ENCODE measurements at regions not wholly inside any gene's neighbourhood (a gene's known extent, or its start where the extent isn't known, plus 50 kb on each side); places are given as distances from the start of the nearest gene placed in this dataset.

DNA sequence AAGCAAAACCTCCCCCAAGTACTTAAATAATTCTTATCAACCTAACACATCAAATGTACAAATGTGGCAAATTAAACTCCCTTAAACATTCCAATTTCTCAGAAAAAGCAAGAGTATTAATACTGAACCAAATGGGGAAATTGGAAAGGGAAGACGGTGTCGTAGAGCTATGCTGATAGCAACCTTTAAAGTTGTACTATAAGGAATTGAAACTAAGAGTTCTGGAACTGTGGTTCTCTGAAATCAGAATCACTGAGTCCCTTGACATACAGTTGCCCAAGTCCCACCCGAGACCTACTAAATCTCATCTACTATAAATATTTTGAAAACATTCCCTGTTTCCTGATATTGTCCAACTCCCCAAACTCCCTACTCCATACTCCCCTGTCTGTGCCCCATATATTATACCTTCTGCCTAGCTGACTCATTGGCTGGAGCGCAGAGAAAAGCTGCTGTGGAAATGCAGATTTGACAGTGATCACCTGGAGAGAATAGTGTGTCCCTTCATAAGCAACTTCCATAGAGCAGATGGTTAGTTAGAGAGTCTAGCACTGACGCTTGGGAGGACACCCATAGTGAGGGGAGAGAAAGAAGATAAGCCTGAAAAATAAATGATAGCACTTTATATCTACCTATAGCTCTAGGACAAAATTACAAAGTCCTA lies 51.4 kb upstream of the ITM2B start:
- no peak overlapping the region for H3K4me3 ChIP-seq (ENCODE audit: control insufficient read depth, low read depth, low read length)
- TF ChIP-seq, protein P1, sequence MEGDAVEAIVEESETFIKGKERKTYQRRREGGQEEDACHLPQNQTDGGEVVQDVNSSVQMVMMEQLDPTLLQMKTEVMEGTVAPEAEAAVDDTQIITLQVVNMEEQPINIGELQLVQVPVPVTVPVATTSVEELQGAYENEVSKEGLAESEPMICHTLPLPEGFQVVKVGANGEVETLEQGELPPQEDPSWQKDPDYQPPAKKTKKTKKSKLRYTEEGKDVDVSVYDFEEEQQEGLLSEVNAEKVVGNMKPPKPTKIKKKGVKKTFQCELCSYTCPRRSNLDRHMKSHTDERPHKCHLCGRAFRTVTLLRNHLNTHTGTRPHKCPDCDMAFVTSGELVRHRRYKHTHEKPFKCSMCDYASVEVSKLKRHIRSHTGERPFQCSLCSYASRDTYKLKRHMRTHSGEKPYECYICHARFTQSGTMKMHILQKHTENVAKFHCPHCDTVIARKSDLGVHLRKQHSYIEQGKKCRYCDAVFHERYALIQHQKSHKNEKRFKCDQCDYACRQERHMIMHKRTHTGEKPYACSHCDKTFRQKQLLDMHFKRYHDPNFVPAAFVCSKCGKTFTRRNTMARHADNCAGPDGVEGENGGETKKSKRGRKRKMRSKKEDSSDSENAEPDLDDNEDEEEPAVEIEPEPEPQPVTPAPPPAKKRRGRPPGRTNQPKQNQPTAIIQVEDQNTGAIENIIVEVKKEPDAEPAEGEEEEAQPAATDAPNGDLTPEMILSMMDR (conservative IDR thresholded peaks at IDR 0.05; ENCODE audit: control insufficient read depth, insufficient read depth, low read depth, low read length): no peak
- no peak for DNase-seq (ENCODE audit: low read depth)

DNA sequence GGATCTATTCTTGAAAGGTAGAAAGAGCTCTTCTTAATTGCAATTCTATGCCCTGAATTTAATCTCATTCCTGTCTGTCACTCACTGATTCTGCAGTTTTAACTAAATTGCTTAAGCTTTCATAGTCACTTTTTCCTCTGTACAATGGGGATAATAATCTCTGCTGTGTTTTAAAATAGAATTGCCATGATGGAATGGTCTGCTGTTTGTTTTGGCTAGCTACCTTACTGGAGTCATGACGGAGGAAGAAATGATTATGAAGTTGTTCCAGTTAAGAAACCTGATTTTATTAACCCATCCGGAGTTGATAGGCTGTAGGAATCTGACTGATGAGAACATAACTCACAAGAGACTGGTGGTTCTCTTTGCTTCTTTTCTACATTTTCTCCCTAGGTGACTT lies 54.9 kb upstream of the ITM2B start:
- TF ChIP-seq, protein P1 (conservative IDR thresholded peaks at IDR 0.05; ENCODE audit: control insufficient read depth, insufficient read depth, low read depth, low read length): no peak
- H3K4me3 ChIP-seq (ENCODE audit: control insufficient read depth, low read depth, low read length): no peak overlapping the region
- DNase-seq (ENCODE audit: low read depth): no peak

DNA sequence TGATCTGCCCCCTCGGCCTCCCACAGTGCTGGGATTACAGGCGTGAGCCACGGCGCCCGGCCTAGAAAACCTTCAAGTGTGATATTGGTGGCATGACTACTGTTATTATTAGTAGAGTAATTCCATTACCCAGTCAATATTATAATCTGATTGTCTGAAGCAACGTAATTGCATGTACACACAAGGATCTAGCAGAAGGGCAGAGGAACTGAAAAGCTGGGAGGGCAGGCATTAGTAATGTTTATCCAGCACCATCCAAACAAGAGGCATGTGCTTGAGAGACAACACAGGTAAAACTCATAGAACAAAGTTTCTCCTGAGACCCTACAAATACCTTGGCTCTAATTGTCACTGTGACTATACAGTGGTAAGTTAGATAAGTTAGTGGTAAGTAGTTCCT lies 56.2 kb upstream of the ITM2B start:
- H3K4me3 ChIP-seq (ENCODE audit: control insufficient read depth, low read depth, low read length): no peak overlapping the region
- TF ChIP-seq, protein P1 (conservative IDR thresholded peaks at IDR 0.05; ENCODE audit: control insufficient read depth, insufficient read depth, low read depth, low read length): no peak
- DNase-seq (ENCODE audit: low read depth): no peak

DNA sequence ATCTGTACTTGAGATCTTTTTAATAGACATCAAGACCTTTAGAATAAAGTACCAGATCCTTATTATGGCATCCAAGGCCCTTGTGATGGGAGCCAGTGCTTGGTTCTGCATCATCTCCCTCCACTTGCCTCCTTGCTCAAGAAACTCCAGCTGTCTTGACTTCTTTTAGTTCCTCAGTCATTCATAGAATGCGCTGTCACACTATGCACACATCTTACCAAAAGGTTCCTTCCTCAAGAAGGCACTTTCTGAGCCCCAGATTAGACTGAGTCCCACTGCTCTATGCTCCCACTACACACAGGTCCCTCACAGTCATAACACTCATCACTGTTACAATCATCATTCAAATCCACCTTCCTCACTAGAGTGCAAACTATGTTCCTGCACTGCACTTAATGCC lies 57.8 kb upstream of the ITM2B start:
- no peak overlapping the region for H3K4me3 ChIP-seq (ENCODE audit: control insufficient read depth, low read depth, low read length)
- DNase-seq (ENCODE audit: low read depth): no peak
- TF ChIP-seq, protein P1 (conservative IDR thresholded peaks at IDR 0.05; ENCODE audit: control insufficient read depth, insufficient read depth, low read depth, low read length): no peak

DNA sequence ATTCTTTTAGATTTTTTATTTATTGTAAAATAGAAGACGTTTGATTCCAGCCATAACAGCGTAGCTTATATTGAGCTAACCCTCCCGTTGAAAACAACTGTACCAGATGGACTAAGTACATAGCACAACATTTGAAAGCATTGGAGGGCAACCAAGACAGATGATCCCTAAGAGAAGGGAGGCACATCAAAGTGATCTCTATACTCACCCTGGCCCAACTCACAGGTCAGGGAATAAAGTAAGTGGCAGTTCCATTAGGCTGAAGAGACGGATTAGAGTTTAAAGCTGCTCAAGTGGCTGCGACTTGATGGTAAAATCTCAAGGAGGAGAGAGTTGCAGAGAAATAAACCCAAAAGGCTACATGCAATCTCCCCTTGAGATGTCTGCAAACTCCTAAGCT lies 65.1 kb upstream of the ITM2B start:
- TF ChIP-seq, protein P1 (conservative IDR thresholded peaks at IDR 0.05; ENCODE audit: control insufficient read depth, insufficient read depth, low read depth, low read length): no peak
- no peak for DNase-seq (ENCODE audit: low read depth)
- H3K4me3 ChIP-seq (ENCODE audit: control insufficient read depth, low read depth, low read length): no peak overlapping the region

DNA sequence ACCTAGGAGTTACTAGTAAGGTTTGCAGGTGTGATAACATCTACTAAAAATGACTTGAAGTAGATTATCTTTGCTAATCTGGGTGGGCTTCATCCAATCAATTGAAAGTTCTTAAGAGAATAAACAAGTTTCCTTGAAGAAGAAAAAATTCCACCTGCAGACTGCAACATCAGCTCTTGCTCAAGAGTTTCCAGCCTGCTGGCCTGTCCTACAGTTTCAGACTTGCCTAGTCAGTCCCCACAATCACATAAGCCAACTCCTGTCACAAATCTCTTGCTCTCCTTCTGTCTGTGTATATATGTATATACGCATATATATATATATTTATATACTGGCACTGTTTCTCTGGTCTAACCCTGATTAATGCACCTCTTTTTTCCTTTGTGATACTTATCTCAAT lies 67.3 kb upstream of the ITM2B start:
- no peak for DNase-seq (ENCODE audit: low read depth)
- no peak overlapping the region for H3K4me3 ChIP-seq (ENCODE audit: control insufficient read depth, low read depth, low read length)
- TF ChIP-seq, protein P1 (conservative IDR thresholded peaks at IDR 0.05; ENCODE audit: control insufficient read depth, insufficient read depth, low read depth, low read length): no peak

DNA sequence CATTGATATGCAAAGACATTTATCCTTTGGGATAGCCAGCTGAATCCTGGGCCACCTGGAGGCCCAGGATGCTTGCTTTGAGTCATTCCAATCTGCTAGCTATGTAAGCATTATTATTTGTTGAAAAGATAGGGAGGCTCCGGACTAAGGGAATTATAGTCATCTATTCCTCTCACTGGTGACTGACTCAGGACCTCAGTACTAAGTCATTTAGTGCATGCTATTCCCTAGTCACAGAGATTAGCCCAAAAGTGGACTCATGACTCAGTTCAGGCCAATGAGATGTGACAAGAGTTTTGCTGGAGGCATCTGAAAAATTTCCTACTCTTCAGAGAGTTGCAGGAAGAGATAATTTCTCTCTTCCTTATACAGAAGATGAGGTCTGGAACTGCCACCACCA lies 67.9 kb upstream of the ITM2B start:
- no peak overlapping the region for H3K4me3 ChIP-seq (ENCODE audit: control insufficient read depth, low read depth, low read length)
- DNase-seq (ENCODE audit: low read depth): no peak
- TF ChIP-seq, protein P1 (conservative IDR thresholded peaks at IDR 0.05; ENCODE audit: control insufficient read depth, insufficient read depth, low read depth, low read length): no peak

All from fibroblast of mammary gland (primary cell).